ENCODE measurements at regions not wholly inside any gene's neighbourhood (a gene's known extent, or its start where the extent isn't known, plus 50 kb on each side); places are given as distances from the start of the nearest gene placed in this dataset.

- TF ChIP-seq ZNF274 (IDR thresholded peaks at IDR 0.05; ENCODE audit: borderline replicate concordance, extremely low read depth, low read length) (no peak), JUN (IDR thresholded peaks at IDR 0.05; ENCODE audit: low read depth, low read length) (no peak), CREB1 (IDR thresholded peaks at IDR 0.05) (no peak), SRF (IDR thresholded peaks at IDR 0.05; ENCODE audit: low read depth, low read length) (no peak), CTCF (IDR thresholded peaks at IDR 0.05; ENCODE audit: control extremely low read depth in 1 of 3, insufficient read depth in 1 of 3, low read depth in 1 of 3, low read length in 3 of 3) (no peak), EP300 (IDR thresholded peaks at IDR 0.05; ENCODE audit: borderline replicate concordance in 1 of 2, low read depth in 2 of 2, low read length in 2 of 2) (no peak), POLR2A (IDR thresholded peaks at IDR 0.05; ENCODE audit: control extremely low read depth in 1 of 2, low read depth in 2 of 2, low read length in 2 of 2) (no peak), YY1 (IDR thresholded peaks at IDR 0.05; ENCODE audit: low read depth, low read length) (no peak), MAFK (IDR thresholded peaks at IDR 0.05; ENCODE audit: low read depth, low read length) (no peak)
Measured at GRCh38 chr15:57773051-57773450, 66.5 kb downstream of the POLR2M start.

Measured in H1 (cell line).